ENCODE measurements at regions not wholly inside any gene's neighbourhood (a gene's known extent, or its start where the extent isn't known, plus 50 kb on each side); places are given as distances from the start of the nearest gene placed in this dataset.

- DNase-seq (no peak), ATAC-seq (ENCODE audit: low read depth) (no peak)
- H3K4me1 ChIP-seq (ENCODE audit: control insufficient read depth in 2 of 2, insufficient read depth in 2 of 2, low read length in 2 of 2) = no peaks in the 10 kb centered on the region
- ChIA-PET POLR2A (no interaction called here), CTCF (no interaction called here)
- no peaks in the 10 kb centered on the region for H3K36me3 ChIP-seq (replicated peaks in 1 of 2; ENCODE audit: control extremely low read depth in 1 of 2, control insufficient read depth in 1 of 2, extremely low read depth in 1 of 2, insufficient read depth in 2 of 2, low read length in 1 of 2)
- intact Hi-C loops (cut with micrococcal nuclease) = no loop called here
- H3K27me3 ChIP-seq (replicated peaks in 1 of 4; ENCODE audit: control extremely low read depth in 1 of 4, control insufficient read depth in 3 of 4, insufficient read depth in 4 of 4, low read length in 3 of 4) = no peaks in the 10 kb centered on the region
- H4K20me1 ChIP-seq (ENCODE audit: control insufficient read depth, insufficient read depth, low read length, poor library complexity, severe bottlenecking) = no peaks in the 10 kb centered on the region
- H3K4me1 Mint-ChIP-seq = no peaks in the 10 kb centered on the region
- no peak overlapping the region for H3K4me3 ChIP-seq (ENCODE audit: control extremely low read depth in 1 of 5, extremely low read depth in 1 of 5, insufficient read depth in 1 of 5, low read depth in 2 of 5, low read length in 4 of 5)
- no peak for TF ChIP-seq CTCF (IDR thresholded peaks at IDR 0.05)
- no peak for TF ChIP-seq EZH2 (IDR thresholded peaks at IDR 0.05; ENCODE audit: borderline replicate concordance, insufficient read depth, low read depth, low read length, poor library complexity, severe bottlenecking)
- no peak overlapping the region for H3K9ac ChIP-seq (ENCODE audit: low read length)
- no peak overlapping the region for H3K27ac ChIP-seq (ENCODE audit: low read length in 2 of 2)
- H2AFZ ChIP-seq (ENCODE audit: insufficient read depth, low read depth, low read length, poor library complexity, severe bottlenecking) = no peak overlapping the region
- H3K27me3 Mint-ChIP-seq = no peaks in the 10 kb centered on the region
- H3K79me2 ChIP-seq (ENCODE audit: control insufficient read depth, insufficient read depth, low read length) = no peaks in the 10 kb centered on the region
- H3K27ac Mint-ChIP-seq = no peak overlapping the region
- H3K9me3 Mint-ChIP-seq (ENCODE audit: insufficient read depth) = no peaks in the 10 kb centered on the region
- no peak overlapping the region for H3K4me3 Mint-ChIP-seq
- no CpG with 5 or more reads among the region's 1 CpG for WGBS (ENCODE audit: insufficient coverage)
- no peaks in the 10 kb centered on the region for H3K9me3 ChIP-seq (ENCODE audit: control extremely low read depth in 1 of 3, control insufficient read depth in 2 of 3, insufficient read depth in 1 of 3, low read length in 2 of 3)
- H3K4me2 ChIP-seq (replicated peaks; ENCODE audit: low read depth, low read length, poor library complexity, severe bottlenecking) = no peak overlapping the region
Observed at GRCh38 chr21:23593582-23593981, 2013.7 kb downstream of the MRPL39 start.

GRCh38 chr21:23585419-23585818 lies 2021.9 kb downstream of the MRPL39 start:
- no peak overlapping the region for H3K4me2 ChIP-seq (replicated peaks; ENCODE audit: low read depth, low read length, poor library complexity, severe bottlenecking)
- 80% methylated on average over 1 of the region's 2 CpGs for WGBS (ENCODE audit: insufficient coverage)
- H3K27me3 ChIP-seq (replicated peaks in 1 of 4; ENCODE audit: control extremely low read depth in 1 of 4, control insufficient read depth in 3 of 4, insufficient read depth in 4 of 4, low read length in 3 of 4) = no peaks in the 10 kb centered on the region
- H3K4me1 Mint-ChIP-seq = no peaks in the 10 kb centered on the region
- no peaks in the 10 kb centered on the region for H4K20me1 ChIP-seq (ENCODE audit: control insufficient read depth, insufficient read depth, low read length, poor library complexity, severe bottlenecking)
- ATAC-seq (ENCODE audit: low read depth) (no peak), DNase-seq (no peak)
- no peak overlapping the region for H3K4me3 ChIP-seq (ENCODE audit: control extremely low read depth in 1 of 5, extremely low read depth in 1 of 5, insufficient read depth in 1 of 5, low read depth in 2 of 5, low read length in 4 of 5)
- no peak for TF ChIP-seq CTCF (IDR thresholded peaks at IDR 0.05)
- no peak for TF ChIP-seq EZH2 (IDR thresholded peaks at IDR 0.05; ENCODE audit: borderline replicate concordance, insufficient read depth, low read depth, low read length, poor library complexity, severe bottlenecking)
- no peaks in the 10 kb centered on the region for H3K4me1 ChIP-seq (ENCODE audit: control insufficient read depth in 2 of 2, insufficient read depth in 2 of 2, low read length in 2 of 2)
- H2AFZ ChIP-seq (ENCODE audit: insufficient read depth, low read depth, low read length, poor library complexity, severe bottlenecking) = no peak overlapping the region
- no peaks in the 10 kb centered on the region for H3K9me3 ChIP-seq (ENCODE audit: control extremely low read depth in 1 of 3, control insufficient read depth in 2 of 3, insufficient read depth in 1 of 3, low read length in 2 of 3)
- H3K79me2 ChIP-seq (ENCODE audit: control insufficient read depth, insufficient read depth, low read length) = no peaks in the 10 kb centered on the region
- ChIA-PET CTCF (no interaction called here), POLR2A (no interaction called here)
- intact Hi-C loops (cut with micrococcal nuclease) = no loop called here
- H3K9me3 Mint-ChIP-seq (ENCODE audit: insufficient read depth) = no peaks in the 10 kb centered on the region
- H3K27ac Mint-ChIP-seq = no peak overlapping the region
- no peak overlapping the region for H3K27ac ChIP-seq (ENCODE audit: low read length in 2 of 2)
- no peak overlapping the region for H3K4me3 Mint-ChIP-seq
- H3K9ac ChIP-seq (ENCODE audit: low read length) = no peak overlapping the region
- no peaks in the 10 kb centered on the region for H3K36me3 ChIP-seq (replicated peaks in 1 of 2; ENCODE audit: control extremely low read depth in 1 of 2, control insufficient read depth in 1 of 2, extremely low read depth in 1 of 2, insufficient read depth in 2 of 2, low read length in 1 of 2)
- H3K27me3 Mint-ChIP-seq = no peaks in the 10 kb centered on the region

All from B cell (primary cell).